Tibial artery (tissue), 4 donors: ENCODE measurements at regions not wholly inside any gene's neighbourhood (a gene's known extent, or its start where the extent isn't known, plus 50 kb on each side); places are given as distances from the start of the nearest gene placed in this dataset.

Source experiments
- DNase-seq, 2 donors: peaks; one replicate each; pipeline ENCODE4 v3.0.0-alpha.2; 2019
- H3K27ac ChIP-seq, 2 donors: fragments of 200-600 bp; sonication (generic) in 1 of 2; 1 replicate in 1 of 2; 2 replicates in 1 of 2; pipeline ENCODE4 v1.5.1; 2018 to 2019; ENCODE audit warnings: mild to moderate bottlenecking in 1 of 2
- H3K27me3 ChIP-seq, 2 donors: fragments of 200-600 bp; sonication (generic) in 1 of 2; one replicate each; pipeline versions ENCODE4 v1.5.1 to v1.6.0; 2016 to 2019
- H3K36me3 ChIP-seq, 3 donors: fragments of 200-600 bp; sonication (generic) in 2 of 3; one replicate each; pipeline ENCODE4 v1.5.1; 2016 to 2019; ENCODE audit warnings: mild to moderate bottlenecking in 2 of 3
- H3K4me1 ChIP-seq, 4 donors: fragments of 200-600 bp; sonication (generic) in 2 of 4; 1 replicate in 3 of 4; 2 replicates in 1 of 4; pipeline ENCODE4 v1.5.1; 2016 to 2019
- H3K4me3 ChIP-seq, 2 donors: fragments of 200-600 bp; sonication (generic) in 1 of 2; 1 replicate in 1 of 2; 2 replicates in 1 of 2; pipeline ENCODE4 v1.5.1; 2018 to 2019; ENCODE audit warnings: mild to moderate bottlenecking in 2 of 2
- H3K9me3 ChIP-seq, 3 donors: fragments of 200-600 bp; sonication (generic) in 1 of 3; one replicate each; pipeline ENCODE4 v1.5.1; 2016 to 2019
- intact Hi-C: fragments of 100-400 bp; cut with DNase I; formaldehyde crosslinking; loops from one replicate; pipeline ENCODE4 v1.15.0; 2023; ENCODE audit warnings: low total_unique reads
- TF ChIP-seq, protein P1 (sequence below), 2 experiments: fragments of 200-600 bp in 1 of 2; fragments of 450-650 bp in 1 of 2; IDR thresholded peaks; one replicate each; pipeline ENCODE4 v1.5.1; 2017 to 2019; ENCODE audit warnings: antibody characterized with exemption in 2 of 2, mild to moderate bottlenecking in 1 of 2, moderate library complexity in 1 of 2

DNA sequence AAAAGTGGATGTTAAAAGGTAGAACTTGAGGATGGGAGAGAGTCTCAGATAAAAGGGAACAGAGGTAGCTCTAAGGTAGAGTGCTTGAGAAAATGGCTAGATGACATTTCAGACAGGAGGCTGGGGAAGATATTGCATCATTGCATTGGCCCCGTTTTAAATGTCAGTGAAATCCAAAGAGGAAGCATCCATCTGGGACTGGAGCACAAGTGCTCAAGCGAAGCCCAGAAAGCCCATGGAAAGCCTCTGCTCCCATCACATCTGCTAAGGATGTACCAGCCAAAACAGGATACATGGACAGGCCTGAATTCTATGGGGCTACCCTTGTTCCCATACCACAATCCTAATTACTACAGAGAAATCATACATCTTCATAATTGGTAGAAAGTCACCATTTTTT lies 581.5 kb upstream of the TMEM132C start:
- Histone ChIP-seq H3K27me3 (no peaks in the 10 kb centered on the region), H3K9me3 (no peaks in the 10 kb centered on the region), H3K4me1 (no peaks in the 10 kb centered on the region), H3K36me3 (no peaks in the 10 kb centered on the region), H3K27ac (no peak overlapping the region), H3K4me3 (no peak overlapping the region)
- TF ChIP-seq, protein P1, sequence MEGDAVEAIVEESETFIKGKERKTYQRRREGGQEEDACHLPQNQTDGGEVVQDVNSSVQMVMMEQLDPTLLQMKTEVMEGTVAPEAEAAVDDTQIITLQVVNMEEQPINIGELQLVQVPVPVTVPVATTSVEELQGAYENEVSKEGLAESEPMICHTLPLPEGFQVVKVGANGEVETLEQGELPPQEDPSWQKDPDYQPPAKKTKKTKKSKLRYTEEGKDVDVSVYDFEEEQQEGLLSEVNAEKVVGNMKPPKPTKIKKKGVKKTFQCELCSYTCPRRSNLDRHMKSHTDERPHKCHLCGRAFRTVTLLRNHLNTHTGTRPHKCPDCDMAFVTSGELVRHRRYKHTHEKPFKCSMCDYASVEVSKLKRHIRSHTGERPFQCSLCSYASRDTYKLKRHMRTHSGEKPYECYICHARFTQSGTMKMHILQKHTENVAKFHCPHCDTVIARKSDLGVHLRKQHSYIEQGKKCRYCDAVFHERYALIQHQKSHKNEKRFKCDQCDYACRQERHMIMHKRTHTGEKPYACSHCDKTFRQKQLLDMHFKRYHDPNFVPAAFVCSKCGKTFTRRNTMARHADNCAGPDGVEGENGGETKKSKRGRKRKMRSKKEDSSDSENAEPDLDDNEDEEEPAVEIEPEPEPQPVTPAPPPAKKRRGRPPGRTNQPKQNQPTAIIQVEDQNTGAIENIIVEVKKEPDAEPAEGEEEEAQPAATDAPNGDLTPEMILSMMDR (IDR thresholded peaks at IDR 0.05): no peak
- intact Hi-C loops: no loop called here
- DNase-seq: no peak

DNA sequence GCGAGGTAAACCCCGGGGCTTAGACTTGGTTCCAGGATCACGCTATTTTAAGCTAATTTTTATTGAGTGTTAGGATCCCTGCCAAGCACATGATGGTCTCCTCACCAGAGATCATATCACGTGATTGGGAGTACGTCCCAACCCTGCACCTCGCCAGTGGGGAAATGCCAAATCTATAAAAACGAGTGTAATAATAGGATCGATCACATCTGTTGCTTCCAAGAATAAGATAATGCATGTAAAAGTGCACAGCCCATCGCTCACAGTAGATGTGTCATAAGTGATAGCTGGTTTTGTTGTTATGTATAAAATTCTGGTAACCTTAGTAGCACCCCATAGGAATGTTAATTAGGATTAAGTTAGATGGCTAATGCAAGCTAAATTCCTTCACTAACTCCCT lies 581.0 kb upstream of the TMEM132C start:
- H3K9me3 ChIP-seq: no peaks in the 10 kb centered on the region
- TF ChIP-seq, protein P1 (IDR thresholded peaks at IDR 0.05): no peak
- no peak for DNase-seq
- H3K36me3 ChIP-seq: no peaks in the 10 kb centered on the region
- no peaks in the 10 kb centered on the region for H3K27me3 ChIP-seq
- H3K4me3 ChIP-seq: no peak overlapping the region
- H3K27ac ChIP-seq: no peak overlapping the region
- no peaks in the 10 kb centered on the region for H3K4me1 ChIP-seq
- intact Hi-C loops: no loop called here

DNA sequence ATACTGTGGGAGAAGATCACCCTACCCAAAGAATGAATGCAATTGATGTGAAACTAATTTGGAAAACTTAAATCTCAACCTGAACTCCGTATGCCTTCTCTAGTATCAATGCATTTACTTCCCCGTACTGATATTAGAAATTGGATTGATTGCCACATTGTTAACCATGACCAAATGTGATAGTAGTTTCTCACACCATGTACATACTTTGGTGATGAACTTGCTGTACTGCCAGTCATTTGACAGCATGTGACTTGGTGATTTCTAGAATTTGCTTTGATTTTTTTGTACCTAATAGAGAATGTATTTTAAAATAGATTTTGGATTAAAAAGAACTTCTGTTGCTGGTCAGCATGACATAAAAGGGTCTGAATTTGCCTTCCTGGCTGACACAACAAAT lies 579.8 kb upstream of the TMEM132C start:
- intact Hi-C loops: no loop called here
- Histone ChIP-seq H3K36me3 (no peaks in the 10 kb centered on the region), H3K9me3 (no peaks in the 10 kb centered on the region), H3K4me1 (no peaks in the 10 kb centered on the region), H3K27me3 (no peaks in the 10 kb centered on the region), H3K27ac (no peak overlapping the region), H3K4me3 (no peak overlapping the region)
- TF ChIP-seq, protein P1 (IDR thresholded peaks at IDR 0.05): no peak
- no peak for DNase-seq

DNA sequence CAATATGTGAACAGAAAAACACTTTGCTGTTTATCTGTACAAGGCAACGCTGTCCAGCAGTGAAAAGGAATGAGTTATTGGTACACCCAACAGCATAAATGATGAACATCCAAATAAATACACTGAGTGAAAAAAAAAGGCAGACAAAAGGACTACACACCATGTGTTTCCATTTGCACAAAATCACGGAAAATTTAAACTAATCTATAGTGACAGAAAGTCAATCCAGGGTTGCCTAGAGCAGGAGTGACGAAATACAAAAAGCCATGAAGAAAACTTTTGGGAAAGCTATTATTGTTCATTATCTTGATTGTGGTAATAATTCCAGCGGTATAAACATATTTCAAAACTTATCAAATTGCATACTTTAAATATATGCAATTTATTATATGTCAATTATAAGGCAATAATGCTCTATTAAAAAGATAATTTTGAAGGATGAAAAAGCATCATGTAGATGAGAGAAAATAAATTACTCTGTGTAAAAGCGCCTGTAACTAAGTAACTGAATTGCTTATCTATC lies 578.0 kb upstream of the TMEM132C start:
- Histone ChIP-seq H3K27ac (no peak overlapping the region), H3K27me3 (no peaks in the 10 kb centered on the region), H3K9me3 (no peaks in the 10 kb centered on the region), H3K4me1 (no peaks in the 10 kb centered on the region), H3K4me3 (no peak overlapping the region), H3K36me3 (no peaks in the 10 kb centered on the region)
- TF ChIP-seq, protein P1 (IDR thresholded peaks at IDR 0.05): no peak
- intact Hi-C loops: no loop called here
- DNase-seq: no peak

DNA sequence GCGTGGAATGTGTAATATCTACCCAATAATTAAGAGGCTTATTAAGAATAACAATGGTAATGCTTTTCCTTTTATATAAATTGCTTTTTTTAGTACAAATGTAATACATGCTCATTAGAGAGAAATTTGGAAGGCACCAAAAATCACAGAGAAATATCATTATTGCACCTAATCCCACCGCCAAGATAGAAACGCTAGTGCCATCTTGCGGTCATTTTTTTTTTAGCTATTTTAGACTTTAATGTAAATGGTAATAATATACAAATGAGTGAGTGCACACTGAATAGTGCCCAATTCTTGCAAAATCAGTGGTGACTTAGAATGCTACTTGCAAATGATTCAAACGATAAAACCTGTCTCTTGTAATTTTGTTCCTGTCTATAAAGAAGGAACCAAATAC lies 576.8 kb upstream of the TMEM132C start:
- no peaks in the 10 kb centered on the region for H3K9me3 ChIP-seq
- TF ChIP-seq, protein P1 (IDR thresholded peaks at IDR 0.05): no peak
- no peaks in the 10 kb centered on the region for H3K4me1 ChIP-seq
- no peaks in the 10 kb centered on the region for H3K36me3 ChIP-seq
- no peaks in the 10 kb centered on the region for H3K27me3 ChIP-seq
- H3K27ac ChIP-seq: no peak overlapping the region
- no peak for DNase-seq
- intact Hi-C loops: no loop called here
- no peak overlapping the region for H3K4me3 ChIP-seq

DNA sequence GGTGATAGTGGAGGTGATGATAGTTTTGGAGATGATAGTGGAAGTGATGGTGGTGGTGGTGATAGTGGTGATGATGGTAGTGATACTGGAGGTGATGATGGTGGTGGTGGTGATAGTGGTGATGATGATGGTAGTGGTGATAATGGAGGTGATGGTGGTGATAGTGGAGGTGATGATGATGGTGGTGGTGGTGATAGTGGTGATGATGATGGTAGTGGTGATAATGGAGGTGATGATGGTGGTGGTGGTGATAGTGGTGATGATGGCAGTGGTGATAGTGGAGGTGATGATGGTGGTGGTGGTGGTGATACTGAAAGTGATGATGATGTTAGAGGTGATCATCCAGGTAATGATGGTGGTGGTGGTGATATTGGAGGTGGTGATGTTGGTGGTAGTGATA lies 570.0 kb upstream of the TMEM132C start:
- no peaks in the 10 kb centered on the region for H3K4me1 ChIP-seq
- no peak overlapping the region for H3K27ac ChIP-seq
- no peaks in the 10 kb centered on the region for H3K36me3 ChIP-seq
- no peak for DNase-seq
- H3K4me3 ChIP-seq: no peak overlapping the region
- no peaks in the 10 kb centered on the region for H3K9me3 ChIP-seq
- TF ChIP-seq, protein P1 (IDR thresholded peaks at IDR 0.05): no peak
- intact Hi-C loops: no loop called here
- no peaks in the 10 kb centered on the region for H3K27me3 ChIP-seq
